GM23338 (cell line): ENCODE measurements at regions not wholly inside any gene's neighbourhood (a gene's known extent, or its start where the extent isn't known, plus 50 kb on each side); places are given as distances from the start of the nearest gene placed in this dataset.

Source experiments
- EZH2phosphoT487 ChIP-seq: fragments of 200-600 bp; sonication (generic); IDR thresholded peaks from one replicate; pipeline ENCODE4 v1.8.1; 2018; ENCODE audit warnings: antibody characterized with exemption; ENCODE audit not compliant: unreplicated experiment
- JUNB ChIP-seq: IDR thresholded peaks from one replicate; pipeline ENCODE4 v1.6.1; 2016; ENCODE audit warnings: antibody characterized with exemption; ENCODE audit not compliant: unreplicated experiment
- POLR2AphosphoS5 ChIP-seq: IDR thresholded peaks from 2 replicates; pipeline ENCODE4 v1.6.1; 2016; ENCODE audit warnings: antibody characterized with exemption, low read depth
- ZNF331 ChIP-seq: fragments of 250-450 bp; sonication (Bioruptor Pico); IDR thresholded peaks from 2 replicates; pipeline ENCODE4 v1.5.0; 2020; ENCODE audit warnings: low read depth, mild to moderate bottlenecking, moderate library complexity
- TF ChIP-seq, protein P1 (sequence below), 2 experiments: fragments of 200-600 bp in 1 of 2; sonication (generic) in 1 of 2; conservative IDR thresholded peaks; 2 replicates each; pipeline versions ENCODE4 v1.5.1 to v1.6.1; 2016 to 2017; ENCODE audit warnings: antibody characterized with exemption in 2 of 2, low read depth in 2 of 2, mild to moderate bottlenecking in 2 of 2, moderate library complexity in 1 of 2
- TF ChIP-seq, protein P2 (sequence below): IDR thresholded peaks from one replicate; pipeline ENCODE4 v1.6.1; 2018; ENCODE audit warnings: antibody characterized with exemption; ENCODE audit not compliant: unreplicated experiment

DNA sequence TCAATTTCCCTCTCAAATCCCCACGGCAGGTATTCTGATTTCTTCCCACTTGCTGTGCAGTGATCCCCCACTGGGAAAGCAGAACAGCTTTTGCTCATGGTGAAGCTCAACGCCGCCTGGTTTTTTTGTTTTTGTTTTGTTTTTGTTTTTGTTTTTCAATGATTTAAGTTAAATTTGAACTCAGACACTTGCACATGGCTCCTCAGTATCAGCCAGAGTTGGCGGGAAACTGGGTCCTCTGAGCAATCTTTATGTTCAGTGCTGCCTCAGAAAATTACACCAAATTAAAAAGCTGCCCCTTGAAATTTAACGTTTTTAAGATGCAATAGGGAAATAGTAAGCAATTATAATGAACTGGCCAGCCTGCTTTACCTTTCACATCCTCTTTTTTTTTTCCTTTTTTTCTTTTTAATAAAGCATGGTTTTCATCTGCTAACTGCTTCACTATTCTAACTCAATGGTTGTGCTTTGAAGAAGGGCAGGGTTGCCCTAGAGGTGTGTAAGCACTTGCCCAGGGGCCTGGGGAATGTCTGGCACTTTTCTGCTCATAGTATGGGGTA is 277.0 kb upstream of the HNRNPA3 start:
- TF ChIP-seq, protein P1, sequence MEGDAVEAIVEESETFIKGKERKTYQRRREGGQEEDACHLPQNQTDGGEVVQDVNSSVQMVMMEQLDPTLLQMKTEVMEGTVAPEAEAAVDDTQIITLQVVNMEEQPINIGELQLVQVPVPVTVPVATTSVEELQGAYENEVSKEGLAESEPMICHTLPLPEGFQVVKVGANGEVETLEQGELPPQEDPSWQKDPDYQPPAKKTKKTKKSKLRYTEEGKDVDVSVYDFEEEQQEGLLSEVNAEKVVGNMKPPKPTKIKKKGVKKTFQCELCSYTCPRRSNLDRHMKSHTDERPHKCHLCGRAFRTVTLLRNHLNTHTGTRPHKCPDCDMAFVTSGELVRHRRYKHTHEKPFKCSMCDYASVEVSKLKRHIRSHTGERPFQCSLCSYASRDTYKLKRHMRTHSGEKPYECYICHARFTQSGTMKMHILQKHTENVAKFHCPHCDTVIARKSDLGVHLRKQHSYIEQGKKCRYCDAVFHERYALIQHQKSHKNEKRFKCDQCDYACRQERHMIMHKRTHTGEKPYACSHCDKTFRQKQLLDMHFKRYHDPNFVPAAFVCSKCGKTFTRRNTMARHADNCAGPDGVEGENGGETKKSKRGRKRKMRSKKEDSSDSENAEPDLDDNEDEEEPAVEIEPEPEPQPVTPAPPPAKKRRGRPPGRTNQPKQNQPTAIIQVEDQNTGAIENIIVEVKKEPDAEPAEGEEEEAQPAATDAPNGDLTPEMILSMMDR (conservative IDR thresholded peaks at IDR 0.05; ENCODE audit: low read depth in 2 of 2): no peak
- TF ChIP-seq POLR2AphosphoS5 (no peak), EZH2phosphoT487 (no peak), JUNB (no peak), ZNF331 (CRISPR knock-in tag) (no peak)
- TF ChIP-seq, protein P2, sequence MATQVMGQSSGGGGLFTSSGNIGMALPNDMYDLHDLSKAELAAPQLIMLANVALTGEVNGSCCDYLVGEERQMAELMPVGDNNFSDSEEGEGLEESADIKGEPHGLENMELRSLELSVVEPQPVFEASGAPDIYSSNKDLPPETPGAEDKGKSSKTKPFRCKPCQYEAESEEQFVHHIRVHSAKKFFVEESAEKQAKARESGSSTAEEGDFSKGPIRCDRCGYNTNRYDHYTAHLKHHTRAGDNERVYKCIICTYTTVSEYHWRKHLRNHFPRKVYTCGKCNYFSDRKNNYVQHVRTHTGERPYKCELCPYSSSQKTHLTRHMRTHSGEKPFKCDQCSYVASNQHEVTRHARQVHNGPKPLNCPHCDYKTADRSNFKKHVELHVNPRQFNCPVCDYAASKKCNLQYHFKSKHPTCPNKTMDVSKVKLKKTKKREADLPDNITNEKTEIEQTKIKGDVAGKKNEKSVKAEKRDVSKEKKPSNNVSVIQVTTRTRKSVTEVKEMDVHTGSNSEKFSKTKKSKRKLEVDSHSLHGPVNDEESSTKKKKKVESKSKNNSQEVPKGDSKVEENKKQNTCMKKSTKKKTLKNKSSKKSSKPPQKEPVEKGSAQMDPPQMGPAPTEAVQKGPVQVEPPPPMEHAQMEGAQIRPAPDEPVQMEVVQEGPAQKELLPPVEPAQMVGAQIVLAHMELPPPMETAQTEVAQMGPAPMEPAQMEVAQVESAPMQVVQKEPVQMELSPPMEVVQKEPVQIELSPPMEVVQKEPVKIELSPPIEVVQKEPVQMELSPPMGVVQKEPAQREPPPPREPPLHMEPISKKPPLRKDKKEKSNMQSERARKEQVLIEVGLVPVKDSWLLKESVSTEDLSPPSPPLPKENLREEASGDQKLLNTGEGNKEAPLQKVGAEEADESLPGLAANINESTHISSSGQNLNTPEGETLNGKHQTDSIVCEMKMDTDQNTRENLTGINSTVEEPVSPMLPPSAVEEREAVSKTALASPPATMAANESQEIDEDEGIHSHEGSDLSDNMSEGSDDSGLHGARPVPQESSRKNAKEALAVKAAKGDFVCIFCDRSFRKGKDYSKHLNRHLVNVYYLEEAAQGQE: no peak
